ENCODE measurements at regions not wholly inside any gene's neighbourhood (a gene's known extent, or its start where the extent isn't known, plus 50 kb on each side); places are given as distances from the start of the nearest gene placed in this dataset.

GRCh38 chr10:78901694-78902093 lies 167.1 kb upstream of the ZMIZ1 start:
- Histone ChIP-seq H3K4me3 (ENCODE audit: low read depth, low read length) (no peak overlapping the region), H3K4me1 (no peaks in the 10 kb centered on the region), H3K36me3 (no peaks in the 10 kb centered on the region), H3K27me3 (no peaks in the 10 kb centered on the region), H3K9me3 (no peaks in the 10 kb centered on the region)
- TF ChIP-seq CTCF (IDR thresholded peaks at IDR 0.05; ENCODE audit: low read depth, low read length) = no peak
- DNase-seq = no peak

- DNase-seq = no peak
- Histone ChIP-seq H3K36me3 (no peaks in the 10 kb centered on the region), H3K27me3 (no peaks in the 10 kb centered on the region), H3K9me3 (no peaks in the 10 kb centered on the region), H3K4me3 (ENCODE audit: low read depth, low read length) (no peak overlapping the region), H3K4me1 (peaks cover 5% of the 10 kb centered on the region; the same call in 1 of the 2 replicates)
- TF ChIP-seq CTCF (IDR thresholded peaks at IDR 0.05; ENCODE audit: low read depth, low read length) = no peak
These were observed 166.0 kb upstream of the ZMIZ1 start for GRCh38 chr10:78902815-78903214.

GRCh38 chr10:78903341-78903940 lies 165.3 kb upstream of the ZMIZ1 start:
- Histone ChIP-seq H3K36me3 (no peaks in the 10 kb centered on the region), H3K4me1 (peaks cover 5% of the 10 kb centered on the region; the same call in 1 of the 2 replicates), H3K27me3 (no peaks in the 10 kb centered on the region), H3K4me3 (ENCODE audit: low read depth, low read length) (no peak overlapping the region), H3K9me3 (no peaks in the 10 kb centered on the region)
- DNase-seq = no peak
- TF ChIP-seq CTCF (IDR thresholded peaks at IDR 0.05; ENCODE audit: low read depth, low read length) = no peak

GRCh38 chr10:78904196-78904595 lies 164.6 kb upstream of the ZMIZ1 start:
- TF ChIP-seq CTCF (IDR thresholded peaks at IDR 0.05; ENCODE audit: low read depth, low read length) = no peak
- no peaks in the 10 kb centered on the region for H3K36me3 ChIP-seq
- no peaks in the 10 kb centered on the region for H3K27me3 ChIP-seq
- no peak overlapping the region for H3K4me3 ChIP-seq (ENCODE audit: low read depth, low read length)
- no peak for DNase-seq
- H3K9me3 ChIP-seq = no peaks in the 10 kb centered on the region
- H3K4me1 ChIP-seq = peaks cover 12% of the 10 kb centered on the region

- Histone ChIP-seq H3K36me3 (no peaks in the 10 kb centered on the region), H3K4me3 (ENCODE audit: low read depth, low read length) (no peak overlapping the region), H3K4me1 (peaks cover 12% of the 10 kb centered on the region), H3K9me3 (no peaks in the 10 kb centered on the region), H3K27me3 (no peaks in the 10 kb centered on the region)
- no peak for TF ChIP-seq CTCF (IDR thresholded peaks at IDR 0.05; ENCODE audit: low read depth, low read length)
- no peak for DNase-seq
These were observed 163.5 kb upstream of the ZMIZ1 start for GRCh38 chr10:78905015-78905956.

GRCh38 chr10:78905957-78906308 lies 162.8 kb upstream of the ZMIZ1 start:
- peak; percentile 31 for DNase-seq
- peaks cover 12% of the 10 kb centered on the region for H3K4me1 ChIP-seq
- no peaks in the 10 kb centered on the region for H3K36me3 ChIP-seq

More at GRCh38 chr10:78905957-78906308, 162.8 kb upstream of the ZMIZ1 start:
- Histone ChIP-seq H3K4me3 (ENCODE audit: low read depth, low read length) (no peak overlapping the region), H3K9me3 (no peaks in the 10 kb centered on the region), H3K27me3 (no peaks in the 10 kb centered on the region)
- no peak for TF ChIP-seq CTCF (IDR thresholded peaks at IDR 0.05; ENCODE audit: low read depth, low read length)
